AG09319 (cell line): ENCODE measurements at regions not wholly inside any gene's neighbourhood (a gene's known extent, or its start where the extent isn't known, plus 50 kb on each side); places are given as distances from the start of the nearest gene placed in this dataset.

Source experiments
- DNase-seq: peaks from one replicate; pipeline ENCODE4 v3.0.0-alpha.2; 2010; ENCODE audit warnings: low read depth; ENCODE audit errors: extremely low read depth
- CTCF ChIP-seq: IDR thresholded peaks from 2 replicates; pipeline ENCODE4 v1.5.1; 2011; ENCODE audit warnings: low read depth, mild to moderate bottlenecking, inconsistent platforms, low read length, moderate library complexity

DNA sequence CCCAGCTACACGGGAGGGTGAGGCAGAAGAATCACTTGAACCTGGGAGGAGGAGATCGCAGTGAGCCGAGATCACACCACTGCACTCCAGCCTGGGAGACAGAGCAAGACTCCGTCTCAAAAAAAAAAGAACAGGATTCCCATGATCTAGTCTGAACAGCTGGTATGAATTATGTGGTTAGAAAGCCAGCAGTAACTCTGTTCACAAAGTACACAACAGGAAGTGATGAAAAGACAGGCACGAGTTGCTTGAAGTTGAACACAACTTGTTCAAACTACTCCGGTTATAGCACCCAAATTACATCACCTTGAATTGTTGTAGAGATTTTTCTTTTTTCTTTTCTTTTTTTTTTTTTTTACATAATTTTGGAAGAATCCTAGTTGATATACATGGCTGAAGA is 238.8 kb upstream of the RGS6 start:
- peak; percentile 68 for DNase-seq
- TF ChIP-seq CTCF, result no peak

- no peak for DNase-seq
- TF ChIP-seq CTCF, result no peak
Observed at GRCh38 chr14:71694591-71695530, 237.4 kb upstream of the RGS6 start.

DNA sequence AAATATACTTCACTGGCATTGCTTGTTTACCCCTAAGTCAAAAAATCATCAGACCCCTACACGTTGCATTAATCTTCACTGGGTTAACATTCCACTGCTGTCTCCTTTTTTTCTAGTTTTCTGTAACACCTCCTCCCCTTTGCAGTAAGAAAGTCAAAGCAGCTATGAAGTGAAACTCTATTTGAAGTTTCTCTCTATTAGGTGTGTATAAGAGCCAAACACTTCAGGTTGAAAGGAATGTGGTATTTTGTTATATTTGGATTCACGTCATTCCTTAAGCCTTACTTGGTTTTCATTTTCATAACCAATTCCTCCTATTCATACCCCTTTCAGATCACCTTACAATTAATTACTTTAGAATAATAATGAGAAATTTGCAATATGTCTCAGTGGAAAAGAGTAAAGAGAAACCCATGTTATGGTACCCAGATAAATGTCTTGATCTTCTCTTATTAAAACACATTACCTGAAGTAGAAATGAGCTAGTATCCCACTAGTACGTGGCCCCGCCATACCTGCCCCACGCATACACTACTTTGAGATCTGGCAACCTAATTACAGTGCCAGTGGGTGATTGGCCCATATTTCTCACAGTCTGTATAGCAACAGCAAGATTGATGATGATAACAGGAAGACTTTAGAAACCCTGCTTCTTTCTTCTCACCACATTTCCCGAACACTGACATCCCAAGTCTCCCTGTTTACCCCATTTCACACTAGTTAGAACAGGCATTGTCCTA is 236.4 kb upstream of the RGS6 start:
- no peak for DNase-seq
- TF ChIP-seq CTCF, result no peak

DNA sequence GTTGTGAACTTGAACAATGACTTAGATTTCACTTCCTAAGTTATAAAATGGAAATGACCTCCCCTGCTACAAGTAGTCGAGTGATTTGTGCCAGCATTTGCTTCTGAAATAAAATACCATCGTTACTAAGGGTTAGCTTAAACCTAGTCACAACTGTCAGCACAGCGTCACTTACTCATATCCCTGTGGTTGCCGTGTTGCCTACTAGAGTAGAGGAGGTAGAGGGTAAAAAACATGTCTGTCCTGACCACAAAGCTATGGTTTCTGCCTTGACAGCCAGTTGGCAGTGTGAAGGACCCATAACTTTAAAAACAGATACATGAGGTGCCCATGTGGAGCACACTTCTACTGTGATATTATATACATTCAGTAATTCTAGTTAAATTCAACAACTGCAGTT is 234.2 kb upstream of the RGS6 start:
- no peak for DNase-seq
- no peak for TF ChIP-seq CTCF

DNA sequence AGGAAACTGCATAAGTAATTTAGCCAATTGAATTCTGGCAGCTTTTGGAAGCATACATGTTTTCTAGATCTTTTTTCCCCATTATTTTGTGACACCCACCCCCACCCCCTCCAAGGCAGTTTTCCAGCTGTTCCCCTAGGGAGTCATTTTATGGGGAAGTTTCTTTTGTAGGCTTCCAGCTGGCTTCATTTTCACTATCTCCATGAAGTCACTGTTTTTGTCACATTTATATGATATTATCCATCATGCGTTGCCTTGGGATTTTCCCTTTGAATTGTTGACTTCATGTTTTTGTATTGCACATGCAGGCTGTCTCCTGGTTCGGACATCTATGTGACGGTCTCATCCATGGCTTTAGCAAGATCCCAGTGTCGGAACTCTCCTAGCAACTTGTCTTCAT is 233.6 kb upstream of the RGS6 start:
- no peak for TF ChIP-seq CTCF
- no peak for DNase-seq

- no peak for TF ChIP-seq CTCF
- DNase-seq, result no peak
Observed at GRCh38 chr14:71701990-71702389, 230.2 kb upstream of the RGS6 start.

DNA sequence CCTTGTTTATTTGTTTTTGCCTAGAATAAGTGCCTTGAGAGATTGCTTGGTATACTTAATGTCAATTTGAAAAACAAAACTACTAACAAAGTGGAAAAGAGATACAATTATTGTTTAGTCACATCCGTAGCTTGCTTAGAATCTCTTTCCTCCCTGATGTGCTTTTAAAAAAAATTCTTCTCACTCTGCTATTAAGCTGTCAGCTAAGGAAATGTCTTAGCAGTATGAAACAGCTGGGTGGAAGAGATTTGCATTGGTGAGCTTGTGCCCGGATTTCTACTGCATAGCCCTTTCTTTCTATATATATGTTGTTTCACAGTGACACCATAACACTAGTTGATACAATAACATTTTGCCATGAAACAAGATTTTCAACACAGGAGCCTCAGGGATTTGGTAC is 229.4 kb upstream of the RGS6 start:
- no peak for DNase-seq
- no peak for TF ChIP-seq CTCF
